HG02943 (cell line): ENCODE measurements at regions not wholly inside any gene's neighbourhood (a gene's known extent, or its start where the extent isn't known, plus 50 kb on each side); places are given as distances from the start of the nearest gene placed in this dataset.
A peak's percentile ranks its signal among the peaks of the same experiment; 100 is the strongest.

Experiments
- ATAC-seq: cut with Tn5 transposase; IDR thresholded peaks from one replicate; pipeline ENCODE4 v1.9.1; 2021; ENCODE audit warnings: mild to moderate bottlenecking, low read depth, moderate library complexity; ENCODE audit not compliant: unreplicated experiment

GRCh38 chr10:107847620-107848019, 683.1 kb upstream of the SORCS1 start:
- ATAC-seq: peak; percentile 93

- no peak for ATAC-seq
These were observed 670.2 kb upstream of the SORCS1 start for GRCh38 chr10:107834706-107835105.

GRCh38 chr10:107831772-107832171, 667.3 kb upstream of the SORCS1 start:
- no peak for ATAC-seq

- ATAC-seq: no peak
These were observed 664.7 kb upstream of the SORCS1 start for GRCh38 chr10:107829161-107829560.

- ATAC-seq: no peak
These were observed 661.7 kb upstream of the SORCS1 start for GRCh38 chr10:107826171-107826570.

- no peak for ATAC-seq
These were observed 650.5 kb upstream of the SORCS1 start for GRCh38 chr10:107814865-107815487.

GRCh38 chr10:107813451-107814162, 649.1 kb upstream of the SORCS1 start:
- ATAC-seq: no peak

- ATAC-seq: no peak
These were observed 645.4 kb upstream of the SORCS1 start for GRCh38 chr10:107809889-107810288.

- ATAC-seq: no peak
These were observed 643.3 kb upstream of the SORCS1 start for GRCh38 chr10:107807836-107808235.

GRCh38 chr10:107806026-107806425, 641.5 kb upstream of the SORCS1 start:
- ATAC-seq: no peak

GRCh38 chr10:107803546-107803945, 639.0 kb upstream of the SORCS1 start:
- no peak for ATAC-seq

- no peak for ATAC-seq
These were observed 635.6 kb upstream of the SORCS1 start for GRCh38 chr10:107800061-107800460.

- no peak for ATAC-seq
These were observed 625.8 kb upstream of the SORCS1 start for GRCh38 chr10:107790271-107790670.

- no peak for ATAC-seq
These were observed 606.6 kb upstream of the SORCS1 start for GRCh38 chr10:107771066-107771465.

- no peak for ATAC-seq
These were observed 602.7 kb upstream of the SORCS1 start for GRCh38 chr10:107767185-107767584.

GRCh38 chr10:107754814-107755213, 590.3 kb upstream of the SORCS1 start:
- ATAC-seq: no peak

- no peak for ATAC-seq
These were observed 584.7 kb upstream of the SORCS1 start for GRCh38 chr10:107749235-107749634.

- no peak for ATAC-seq
These were observed 583.3 kb upstream of the SORCS1 start for GRCh38 chr10:107747851-107748250.

- no peak for ATAC-seq
These were observed 577.5 kb upstream of the SORCS1 start for GRCh38 chr10:107741971-107742370.

GRCh38 chr10:107740962-107741690, 576.6 kb upstream of the SORCS1 start:
- ATAC-seq: no peak

GRCh38 chr10:107739951-107740350, 575.4 kb upstream of the SORCS1 start:
- ATAC-seq: no peak
